Activated CD4-positive, alpha-beta T cell treated with anti-CD3 and anti-CD28 coated beads, Interleukin-10, Interleukin-2, amounts not matched to agents 100 ng/mL and 50 ng/mL, durations not matched to agents 16 hours and 8 hours (primary cell): ENCODE measurements at regions not wholly inside any gene's neighbourhood (a gene's known extent, or its start where the extent isn't known, plus 50 kb on each side); places are given as distances from the start of the nearest gene placed in this dataset.
"Not testable (repeated sequence)": the region's sequence is repeated elsewhere in the genome, so short reads cannot be mapped to it uniquely, and the experiment has no call there.

Experiments used
- DNase-seq: peaks from one replicate; pipeline ENCODE4 v3.0.0-alpha.2; 2020

- DNase-seq: no peak
Observed at GRCh38 chr2:160816916-160817499, 323.4 kb upstream of the RBMS1 start.

- no peak for DNase-seq
Observed at GRCh38 chr2:160820691-160821090, 327.1 kb upstream of the RBMS1 start.

DNA sequence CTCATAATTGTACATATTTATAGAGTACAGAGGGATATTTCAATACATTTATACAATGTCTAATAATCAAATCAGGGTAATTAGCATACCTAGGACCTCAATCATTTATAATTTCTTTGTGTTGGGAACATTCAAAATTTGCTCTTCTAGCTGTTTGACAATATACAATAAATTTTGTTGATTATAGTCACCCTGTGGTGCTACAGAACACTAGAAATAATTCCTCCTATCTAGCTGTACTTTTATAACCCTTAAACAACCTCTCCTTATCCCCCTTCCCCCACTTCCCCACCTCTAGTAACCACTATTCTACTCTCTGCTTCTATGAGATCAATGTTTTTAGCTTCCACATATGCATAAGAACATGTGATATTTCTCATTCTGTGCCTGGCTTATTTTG lies 328.4 kb upstream of the RBMS1 start:
- no peak for DNase-seq

DNA sequence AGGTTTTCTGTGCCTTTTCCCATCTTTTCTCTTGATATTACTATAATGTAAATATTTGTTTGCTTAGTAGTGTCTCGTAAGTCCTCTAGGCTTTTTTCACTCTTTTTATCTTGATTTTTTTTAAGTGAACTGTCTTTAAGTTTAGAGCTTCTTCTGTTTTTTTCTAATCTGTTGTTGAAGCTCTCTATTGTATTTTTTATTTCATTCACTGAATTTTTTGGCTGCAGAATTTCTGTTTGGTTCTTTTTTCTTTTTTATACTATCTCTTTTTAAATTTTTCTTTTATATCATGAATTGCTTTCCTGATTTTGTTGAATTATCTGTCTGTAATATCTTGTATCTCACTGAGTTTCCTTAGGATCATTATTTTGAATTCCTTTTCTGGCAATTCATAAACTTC lies 331.8 kb upstream of the RBMS1 start:
- DNase-seq: no peak

- no peak for DNase-seq
Observed at GRCh38 chr2:160826496-160826895, 332.9 kb upstream of the RBMS1 start.

DNA sequence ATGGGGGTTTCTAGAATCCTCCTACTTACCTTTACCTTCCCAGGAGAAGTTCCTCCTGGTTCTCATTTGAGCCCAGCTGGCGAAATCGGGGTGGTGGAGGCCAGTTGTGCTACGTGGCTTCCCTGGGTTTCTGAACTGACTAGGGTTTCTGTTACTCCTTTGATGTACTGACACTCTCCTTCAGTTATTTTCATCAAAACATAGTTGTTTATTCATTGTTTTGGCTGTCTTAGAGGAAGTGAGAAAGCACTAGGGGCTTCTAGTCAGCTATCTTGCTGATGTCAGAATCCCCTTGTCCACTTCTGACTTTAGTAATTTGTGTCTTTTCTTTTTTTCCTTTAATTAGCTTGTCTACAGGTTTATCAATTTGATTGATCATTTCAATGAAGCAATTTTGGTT lies 332.2 kb upstream of the TANK start:
- no peak for DNase-seq

- DNase-seq: not testable (repeated sequence)
Observed at GRCh38 chr2:160832381-160832780, 327.8 kb upstream of the TANK start.

DNA sequence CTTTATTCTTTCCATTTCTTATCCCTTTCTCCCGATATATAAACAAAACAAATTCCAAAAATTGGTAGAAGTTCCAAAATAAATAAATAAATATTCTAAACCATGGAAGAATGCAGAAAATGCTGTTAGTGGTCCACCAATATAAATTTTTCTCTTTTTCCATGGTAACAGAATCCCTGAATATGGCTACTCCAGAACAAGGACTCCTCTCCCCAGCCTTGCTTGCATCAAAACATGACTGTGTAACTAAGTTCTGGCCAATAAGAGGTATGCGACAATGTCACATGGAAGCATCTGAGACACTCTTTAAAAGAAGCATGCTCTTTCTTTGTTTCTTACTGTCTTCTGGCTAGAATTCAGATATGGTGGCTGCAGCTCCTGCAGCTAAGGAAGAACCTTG lies 325.1 kb upstream of the TANK start:
- DNase-seq: no peak

DNA sequence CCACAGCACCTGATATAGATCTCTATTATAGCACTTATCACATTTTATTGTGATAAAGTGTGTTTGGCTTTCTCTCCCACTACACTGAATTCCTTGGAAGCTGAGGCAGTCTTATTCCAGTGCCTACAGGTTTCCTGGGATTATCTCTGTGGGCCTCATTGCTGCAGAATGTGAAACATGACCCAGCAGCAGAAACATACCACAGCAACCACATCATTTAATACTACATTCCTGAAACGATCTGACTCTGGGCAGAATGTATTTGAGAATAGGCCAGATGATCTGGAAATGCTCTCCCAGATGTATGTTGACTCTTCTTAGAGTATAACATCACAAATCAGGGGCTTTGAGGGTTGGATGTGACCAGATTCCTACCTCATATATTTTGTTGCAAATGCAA lies 323.5 kb upstream of the TANK start:
- DNase-seq: no peak

GRCh38 chr2:160837416-160837815 lies 322.8 kb upstream of the TANK start:
- no peak for DNase-seq

GRCh38 chr2:160838147-160838546 lies 322.1 kb upstream of the TANK start:
- DNase-seq: no peak

GRCh38 chr2:160838691-160839090 lies 321.5 kb upstream of the TANK start:
- DNase-seq: no peak

DNA sequence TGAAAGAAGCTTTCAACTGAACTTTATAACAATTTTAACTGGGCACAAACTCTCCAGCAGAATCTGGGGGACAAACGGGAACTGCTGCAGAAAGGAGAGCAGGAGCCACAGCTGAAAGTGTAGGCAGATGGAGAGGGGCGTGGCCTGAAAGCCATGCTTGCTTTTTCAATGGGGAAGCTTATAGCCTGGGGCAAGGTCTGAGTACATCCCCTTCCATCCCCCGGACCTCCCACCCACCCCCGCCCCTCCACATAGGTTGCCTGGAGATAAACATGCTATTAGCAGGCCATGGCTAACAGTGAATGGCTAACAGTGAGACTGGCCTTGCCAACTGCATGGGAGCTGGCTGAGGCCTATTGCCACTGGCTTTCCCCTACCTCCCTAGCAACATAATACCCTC lies 317.9 kb upstream of the TANK start:
- DNase-seq: no peak

- DNase-seq: no peak
Observed at GRCh38 chr2:160859096-160859495, 301.1 kb upstream of the TANK start.

GRCh38 chr2:160862226-160862625 lies 298.0 kb upstream of the TANK start:
- DNase-seq: no peak

DNA sequence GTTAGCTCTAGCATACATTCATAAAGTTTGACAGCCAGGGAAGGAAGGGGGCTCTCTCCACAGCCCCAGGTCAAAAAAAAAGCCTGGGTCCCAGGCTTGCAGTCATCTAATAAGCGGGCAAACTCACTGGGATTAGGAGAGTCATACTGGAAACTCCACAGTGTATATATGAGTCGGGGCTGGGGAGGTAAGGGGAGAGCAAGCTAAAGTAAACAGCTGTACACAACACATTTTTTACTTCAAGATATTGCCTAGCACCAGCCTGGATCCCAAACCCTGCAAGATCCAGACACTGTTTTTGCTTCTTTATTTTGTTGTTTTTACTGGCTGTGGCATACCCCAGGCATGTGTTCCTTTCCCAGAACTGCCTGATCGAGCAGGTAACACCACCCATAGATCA lies 291.3 kb upstream of the TANK start:
- DNase-seq: no peak

GRCh38 chr2:160869411-160869810 lies 290.8 kb upstream of the TANK start:
- no peak for DNase-seq

- DNase-seq: no peak
Observed at GRCh38 chr2:160870729-160871465, 289.3 kb upstream of the TANK start.

- DNase-seq: no peak
Observed at GRCh38 chr2:160871953-160872352, 288.3 kb upstream of the TANK start.

DNA sequence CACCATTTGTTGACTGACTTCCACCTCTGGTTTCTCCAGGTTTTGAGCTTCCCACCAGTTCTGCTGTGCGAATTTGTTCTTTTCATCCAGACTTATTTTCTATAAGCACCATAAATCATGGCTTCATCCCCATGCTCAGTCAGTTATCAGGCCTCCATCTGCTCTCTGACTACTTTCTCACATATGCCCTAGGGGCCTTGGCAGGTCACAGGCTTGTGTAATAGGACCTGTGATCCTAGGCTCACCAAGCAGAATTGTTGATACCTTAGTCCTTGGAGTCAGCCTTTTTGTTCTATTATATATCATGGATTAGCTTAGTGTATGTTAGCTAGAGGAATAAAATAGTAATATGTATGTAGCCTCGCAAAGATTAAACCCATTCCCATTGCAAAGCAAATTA lies 284.2 kb upstream of the TANK start:
- DNase-seq: no peak

- DNase-seq: no peak
Observed at GRCh38 chr2:160876765-160877164, 283.5 kb upstream of the TANK start.

GRCh38 chr2:160878618-160879017 lies 281.6 kb upstream of the TANK start:
- DNase-seq: no peak

DNA sequence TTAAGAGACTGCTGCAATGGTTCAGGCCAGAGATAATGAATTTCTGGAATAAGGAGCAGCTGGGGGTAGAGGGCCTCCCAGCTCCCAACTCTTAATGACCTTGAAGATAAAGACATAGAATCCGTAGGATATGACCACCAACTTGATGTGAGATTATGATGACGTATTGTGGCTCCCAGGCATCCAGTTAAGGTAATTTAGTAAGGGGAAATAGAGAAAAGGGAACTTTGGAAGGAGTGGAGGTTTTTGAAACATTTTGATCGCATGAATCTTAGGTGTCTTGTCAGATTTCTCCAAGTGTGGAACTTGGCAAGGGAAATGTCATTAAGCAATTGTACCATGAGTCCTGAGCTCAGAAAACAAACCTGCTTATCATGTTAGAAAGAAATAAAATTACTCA lies 277.3 kb upstream of the TANK start:
- DNase-seq: no peak

GRCh38 chr2:160884056-160884455 lies 276.2 kb upstream of the TANK start:
- DNase-seq: no peak
